Fibroblast of skin of scalp (primary cell): ENCODE measurements at regions not wholly inside any gene's neighbourhood (a gene's known extent, or its start where the extent isn't known, plus 50 kb on each side); places are given as distances from the start of the nearest gene placed in this dataset.

ENCODE experiments used
- DNase-seq: peaks from one replicate; pipeline ENCODE4 v3.0.0-alpha.2; 2013

DNA sequence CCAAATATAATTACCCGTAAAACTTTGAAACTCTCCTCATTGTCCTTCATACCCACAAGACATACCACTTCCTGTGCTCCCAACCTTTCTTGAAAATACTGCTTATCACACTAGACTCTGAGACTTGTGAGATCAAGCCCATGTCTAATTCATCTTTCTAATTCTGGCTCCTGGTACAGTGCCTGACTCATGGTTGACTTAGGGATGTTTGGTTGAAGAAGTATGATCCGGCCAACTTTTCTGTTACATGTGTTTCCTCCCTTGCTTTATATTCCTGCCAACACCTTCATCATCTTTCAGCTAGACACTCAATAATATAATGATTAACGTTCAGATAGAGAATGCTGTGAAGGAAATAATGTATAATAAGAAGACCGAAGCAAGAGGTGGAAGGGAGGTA is 58.2 kb downstream of the MEX3B start:
- DNase-seq: no peak

DNA sequence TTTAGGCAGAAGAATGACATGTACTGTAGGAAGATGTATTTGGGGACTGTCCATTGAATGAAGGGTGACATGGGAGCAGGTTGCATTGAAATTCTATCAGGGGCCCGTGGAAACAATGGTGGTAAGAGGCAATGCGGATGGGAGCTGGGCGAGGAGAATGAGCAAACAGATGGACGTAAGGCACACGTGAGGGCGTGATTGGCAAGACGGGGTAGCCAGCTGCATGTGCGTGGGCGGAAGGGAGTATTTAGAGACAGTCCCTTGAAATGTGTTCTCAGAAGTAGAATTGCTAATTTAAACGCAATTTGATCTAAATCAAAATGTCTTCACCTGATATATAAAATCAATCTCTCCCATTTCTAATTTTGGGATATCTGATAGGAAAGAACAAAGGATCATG is 62.3 kb downstream of the MEX3B start:
- DNase-seq: no peak

- no peak for DNase-seq
Observed at GRCh38 chr15:81982808-81983207, 63.0 kb downstream of the MEX3B start.

DNA sequence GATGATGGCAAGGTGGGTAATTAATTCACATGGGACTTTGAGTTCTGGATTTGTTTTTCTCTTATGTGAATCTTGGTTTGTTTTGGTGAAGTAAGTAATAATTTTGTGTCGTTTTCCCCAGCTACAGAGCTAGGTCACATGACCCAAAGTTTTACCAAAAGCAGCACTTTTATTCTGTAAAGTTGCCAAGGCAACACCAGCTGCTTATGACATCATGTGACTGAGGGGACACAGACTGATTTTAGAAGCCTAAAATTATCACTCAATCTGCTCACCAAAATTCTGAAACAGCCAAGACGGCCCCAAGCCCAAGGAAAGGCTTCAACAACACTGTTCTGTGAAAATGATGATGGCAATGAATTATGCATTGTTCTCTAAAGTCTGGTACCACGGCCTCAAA is 63.9 kb downstream of the MEX3B start:
- DNase-seq: no peak

DNA sequence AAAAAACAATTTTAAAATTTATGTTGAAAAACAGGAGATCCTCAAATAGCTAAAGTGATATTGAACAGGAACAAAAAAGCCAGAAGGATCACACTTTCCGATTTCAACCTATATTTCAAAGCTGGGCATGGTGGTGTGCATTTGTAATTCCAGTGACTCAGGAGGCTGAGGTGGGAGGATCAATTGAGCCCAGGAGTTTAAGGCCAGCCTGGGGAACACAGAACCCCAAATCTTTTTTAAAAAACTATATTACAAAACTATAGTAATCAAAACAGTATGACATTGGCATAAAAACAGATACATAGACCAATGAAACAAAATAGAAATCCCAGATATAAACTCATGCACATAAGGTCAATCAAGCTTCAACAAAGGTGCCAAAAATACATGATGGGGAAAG is 68.4 kb downstream of the MEX3B start:
- no peak for DNase-seq

- DNase-seq: no peak
Observed at GRCh38 chr15:81968691-81969090, 77.1 kb downstream of the MEX3B start.

DNA sequence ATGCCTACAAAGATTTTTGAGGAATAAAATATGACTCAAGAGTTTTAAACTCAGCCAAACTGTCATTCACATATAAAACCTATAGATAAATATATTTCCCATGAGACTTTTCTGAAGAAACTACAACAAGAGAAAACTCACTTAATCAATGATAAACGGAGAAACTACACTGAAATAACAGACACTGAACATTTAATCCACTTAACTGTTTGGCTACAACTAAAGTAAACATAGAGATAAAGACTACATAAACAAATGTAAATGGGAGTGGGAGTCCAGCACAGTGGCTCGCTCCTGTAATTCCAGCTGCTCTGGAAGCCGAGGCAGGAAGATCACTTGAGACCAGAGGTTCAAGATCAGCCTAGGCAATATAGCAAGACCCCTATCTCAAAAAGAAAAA is 79.2 kb downstream of the MEX3B start:
- DNase-seq: no peak

DNA sequence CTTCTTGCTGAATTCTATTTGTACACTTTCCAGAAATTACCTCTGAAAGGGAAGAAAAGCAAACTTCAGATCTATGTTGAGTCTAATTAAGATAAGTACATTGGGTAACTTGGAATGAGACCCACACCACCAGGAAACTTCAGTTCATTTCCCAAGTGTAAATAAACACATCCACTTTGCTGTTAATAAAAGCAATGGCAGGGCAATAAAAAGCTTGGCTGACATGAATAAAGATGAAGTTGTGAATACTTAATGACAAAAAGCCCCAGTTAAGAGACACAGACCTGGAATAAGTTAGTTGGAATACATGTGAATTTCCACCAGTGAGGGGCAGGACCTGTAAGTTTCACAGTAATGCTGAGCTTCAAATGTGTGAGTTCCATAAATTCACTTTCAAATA is 83.3 kb downstream of the MEX3B start:
- no peak for DNase-seq

DNA sequence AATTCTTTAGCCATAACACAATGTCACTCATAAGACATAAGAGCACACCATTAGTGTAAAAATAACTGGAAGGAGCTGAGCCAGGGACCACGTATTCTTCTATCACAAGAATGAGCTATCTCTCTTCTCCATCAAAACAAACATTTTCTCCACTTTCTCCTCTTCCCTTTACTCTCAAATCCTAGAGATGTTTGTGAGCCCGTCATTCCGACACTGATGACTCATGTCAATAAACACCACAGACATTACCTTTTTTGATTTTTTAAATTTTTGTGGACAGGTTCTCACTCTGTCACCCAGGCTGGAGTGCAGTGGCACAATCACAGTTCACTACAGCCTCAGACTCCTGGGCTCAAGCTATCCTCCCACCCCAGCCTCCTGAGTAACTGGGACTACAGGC is 86.6 kb downstream of the MEX3B start:
- DNase-seq: no peak

- DNase-seq: no peak
Observed at GRCh38 chr15:81957698-81958097, 88.1 kb downstream of the MEX3B start.

DNA sequence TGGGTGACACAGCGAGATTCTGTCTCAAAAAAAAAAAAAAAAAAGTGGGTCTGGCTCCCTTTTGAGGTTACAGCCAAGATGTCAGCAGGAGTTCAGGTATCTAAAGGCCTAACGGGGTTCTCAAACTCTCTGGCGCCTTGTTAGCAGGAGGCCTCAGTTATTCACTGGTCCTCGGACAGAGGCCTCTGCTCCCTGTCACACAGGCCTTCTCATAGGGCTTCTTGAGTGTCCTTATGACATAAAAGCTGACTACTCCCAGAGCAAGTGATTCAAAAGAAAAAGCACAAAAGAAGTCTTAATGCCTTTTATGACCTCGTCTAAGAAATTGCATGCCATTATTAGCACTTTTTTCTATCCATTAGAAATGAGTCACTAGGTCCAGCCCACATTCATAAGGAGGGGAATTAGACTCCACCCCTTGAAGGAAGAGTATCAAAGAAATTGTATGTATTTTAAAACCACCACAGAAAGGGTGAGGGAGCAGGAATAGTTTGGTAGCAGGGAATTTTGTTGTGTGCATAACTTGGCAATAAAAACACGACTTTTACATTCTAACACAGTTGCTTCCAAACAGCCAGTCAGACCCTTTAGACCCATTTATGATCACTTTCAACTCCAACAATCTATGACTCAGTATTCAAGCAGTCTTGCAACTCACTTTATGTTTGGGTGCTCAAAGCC is 90.3 kb downstream of the MEX3B start:
- peak; percentile 86 for DNase-seq

DNA sequence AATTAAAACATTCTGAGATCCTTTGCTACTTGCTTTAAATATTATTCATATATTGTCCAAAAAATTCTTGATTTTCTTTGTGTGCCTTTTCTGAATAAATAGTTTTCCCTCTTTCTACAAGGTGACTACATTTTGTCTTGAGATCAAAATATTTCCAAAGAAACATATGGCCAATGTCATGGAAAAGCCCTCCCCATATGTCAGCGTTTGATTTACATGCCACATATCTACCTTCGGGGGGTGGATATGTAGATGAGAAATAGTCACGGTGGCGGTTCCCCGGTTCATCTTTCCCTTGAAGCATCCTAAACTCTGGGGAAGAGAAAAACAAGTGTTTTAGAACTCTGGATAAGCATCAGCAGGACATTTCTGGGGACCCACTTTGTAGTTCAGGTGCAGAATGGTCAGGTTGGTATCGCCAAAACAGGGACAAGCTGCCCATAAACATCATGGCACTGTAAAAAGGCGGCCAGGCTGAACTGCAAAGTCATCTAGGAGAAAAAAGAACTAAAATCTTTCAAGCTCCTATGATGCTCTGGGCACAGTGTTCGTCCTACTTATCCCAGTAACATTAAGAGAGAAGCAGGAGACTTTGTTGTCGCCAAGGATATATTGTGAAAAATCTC is 91.5 kb downstream of the MEX3B start:
- DNase-seq: no peak

DNA sequence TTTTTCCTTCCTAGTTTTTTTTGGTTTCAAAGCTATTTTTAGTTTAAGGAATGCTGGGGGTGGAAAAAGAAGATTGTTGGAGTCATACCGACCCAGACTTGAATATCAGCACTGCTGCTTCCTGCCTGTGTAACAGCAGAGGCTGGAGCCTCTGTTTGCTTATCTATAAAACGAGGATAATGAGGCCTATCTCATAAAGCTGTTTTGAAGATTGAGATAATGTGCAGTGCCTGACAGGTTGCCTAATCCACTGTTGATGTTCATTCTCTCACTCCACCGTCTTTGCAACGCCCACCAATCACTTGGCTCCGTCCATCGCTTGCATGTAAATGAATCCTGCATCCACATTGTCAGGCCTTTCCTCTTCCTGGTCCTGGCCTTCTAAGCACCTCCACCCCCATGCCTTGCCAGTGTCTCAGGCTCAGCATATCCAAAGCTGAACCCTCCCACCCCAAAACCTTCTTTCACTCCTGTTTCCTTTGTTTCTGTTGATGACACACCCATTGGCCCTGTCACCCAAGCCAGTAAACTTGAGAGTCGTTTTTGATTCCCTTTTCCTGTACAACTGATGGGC is 94.9 kb downstream of the MEX3B start:
- DNase-seq: peak; percentile 74

GRCh38 chr15:81948751-81949150 is 97.1 kb downstream of the MEX3B start:
- no peak for DNase-seq

DNA sequence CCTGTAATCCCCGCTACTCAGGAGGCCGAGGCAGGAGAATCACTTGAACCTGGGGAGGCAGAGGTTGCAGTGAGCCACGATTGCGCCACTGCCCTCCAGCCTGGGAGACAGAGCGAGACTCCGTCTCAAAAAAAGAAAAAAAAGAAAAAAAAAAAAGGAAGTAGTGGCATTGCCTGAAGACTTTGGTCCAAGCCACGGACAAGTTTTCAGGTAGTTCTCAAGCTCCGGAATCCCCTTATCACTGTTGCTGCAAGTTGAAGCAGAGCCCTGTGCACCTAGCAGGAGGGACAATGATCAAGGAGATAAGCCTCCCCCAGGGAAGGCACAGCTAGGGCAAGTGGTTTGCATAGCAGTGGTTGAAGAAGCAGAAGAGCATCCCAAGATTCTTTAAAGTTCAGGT is 97.6 kb downstream of the MEX3B start:
- DNase-seq: no peak

- DNase-seq: peak; percentile 92
Observed at GRCh38 chr15:81947548-81947947, 98.3 kb downstream of the MEX3B start.

DNA sequence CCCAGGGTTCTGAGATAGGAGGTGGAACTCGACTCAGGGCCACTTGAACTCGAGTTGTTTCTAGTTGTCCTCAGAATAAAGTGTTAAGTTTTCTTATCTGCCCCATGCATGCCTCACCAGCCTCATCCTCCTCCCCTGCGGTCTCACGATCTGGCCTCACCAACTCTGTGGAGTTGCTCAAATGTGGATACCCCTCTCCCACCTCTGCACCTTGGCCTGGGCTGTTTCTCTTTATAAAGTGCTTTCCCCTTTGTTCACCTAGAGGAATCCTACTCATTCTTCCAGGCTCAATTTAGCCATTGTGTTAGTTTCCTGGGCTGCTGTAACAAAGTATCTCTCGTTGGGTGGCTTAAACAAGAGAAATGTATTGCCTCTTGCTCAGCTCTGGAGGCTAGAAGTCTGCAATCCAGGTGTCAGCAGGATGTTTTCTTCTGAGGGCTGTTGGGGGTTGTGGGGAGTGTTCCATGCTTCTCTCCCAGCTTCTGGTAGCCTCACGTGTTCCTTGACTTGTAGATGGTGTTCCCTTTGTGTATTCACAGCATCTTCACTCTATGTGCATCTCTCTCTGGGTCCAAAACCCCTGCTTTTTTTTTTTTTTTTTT is 100.7 kb downstream of the MEX3B start:
- DNase-seq: no peak

- no peak for DNase-seq
Observed at GRCh38 chr15:81942655-81943195, 103.1 kb downstream of the MEX3B start.

- no peak for DNase-seq
Observed at GRCh38 chr15:81942157-81942556, 103.7 kb downstream of the MEX3B start.

DNA sequence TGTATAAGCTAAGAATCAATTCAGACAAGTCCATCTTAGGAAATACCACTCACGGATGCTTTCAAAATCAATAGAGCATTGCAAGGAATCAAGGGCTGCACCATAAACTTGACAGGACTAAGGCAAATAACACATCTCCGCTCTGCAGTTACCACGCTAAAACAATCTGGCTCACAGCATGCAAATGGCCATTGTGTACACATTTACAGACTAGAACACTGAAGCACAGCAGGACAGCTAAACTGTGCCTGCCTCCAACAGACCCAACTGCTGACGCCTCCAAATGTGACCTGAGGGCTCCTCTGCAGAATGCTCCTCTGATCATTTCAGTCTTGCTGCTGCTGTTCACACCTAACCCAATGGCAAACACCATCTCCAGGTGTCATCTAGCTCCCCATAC is 104.3 kb downstream of the MEX3B start:
- DNase-seq: peak; percentile 27

- peak; percentile 97 for DNase-seq
Observed at GRCh38 chr15:81940467-81941451, 105.1 kb downstream of the MEX3B start.
